Gastroesophageal sphincter (tissue), 3 donors: ENCODE measurements at regions not wholly inside any gene's neighbourhood (a gene's known extent, or its start where the extent isn't known, plus 50 kb on each side); places are given as distances from the start of the nearest gene placed in this dataset.

ENCODE experiments used
- POLR2AphosphoS5 ChIP-seq: sonication (generic); formaldehyde crosslinking; IDR thresholded peaks from one replicate; pipeline ENCODE4 v1.6.1; 2017; ENCODE audit warnings: antibody characterized with exemption
- TF ChIP-seq, protein P1 (sequence below), 4 experiments: fragments of 200-600 bp in 2 of 4; fragments of 450-650 bp in 2 of 4; sonication (generic) in 1 of 4; IDR thresholded peaks; one replicate each; pipeline ENCODE4 v1.5.1; 2017 to 2019; ENCODE audit warnings: antibody characterized with exemption in 4 of 4, mild to moderate bottlenecking in 2 of 4, moderate library complexity in 2 of 4

DNA sequence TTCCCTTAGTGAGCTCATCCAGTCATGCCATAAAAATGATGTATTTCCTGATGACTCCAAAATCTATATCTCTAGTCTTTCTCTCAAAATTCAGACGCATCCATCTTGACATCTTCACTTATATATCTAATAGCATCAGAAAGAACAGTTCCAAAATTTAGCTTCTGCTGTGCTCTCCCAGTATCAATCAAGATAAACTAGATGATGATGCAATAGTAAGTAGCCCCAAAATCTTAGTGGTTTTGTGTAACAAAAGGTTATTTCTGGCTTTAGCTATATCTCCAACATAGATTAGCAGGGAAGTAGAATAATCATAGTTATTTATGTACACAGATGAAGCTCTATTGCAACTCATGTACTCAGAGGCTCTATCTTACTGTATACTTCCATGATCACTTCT lies 382.5 kb upstream of the ADGRL3 start:
- TF ChIP-seq, protein P1, sequence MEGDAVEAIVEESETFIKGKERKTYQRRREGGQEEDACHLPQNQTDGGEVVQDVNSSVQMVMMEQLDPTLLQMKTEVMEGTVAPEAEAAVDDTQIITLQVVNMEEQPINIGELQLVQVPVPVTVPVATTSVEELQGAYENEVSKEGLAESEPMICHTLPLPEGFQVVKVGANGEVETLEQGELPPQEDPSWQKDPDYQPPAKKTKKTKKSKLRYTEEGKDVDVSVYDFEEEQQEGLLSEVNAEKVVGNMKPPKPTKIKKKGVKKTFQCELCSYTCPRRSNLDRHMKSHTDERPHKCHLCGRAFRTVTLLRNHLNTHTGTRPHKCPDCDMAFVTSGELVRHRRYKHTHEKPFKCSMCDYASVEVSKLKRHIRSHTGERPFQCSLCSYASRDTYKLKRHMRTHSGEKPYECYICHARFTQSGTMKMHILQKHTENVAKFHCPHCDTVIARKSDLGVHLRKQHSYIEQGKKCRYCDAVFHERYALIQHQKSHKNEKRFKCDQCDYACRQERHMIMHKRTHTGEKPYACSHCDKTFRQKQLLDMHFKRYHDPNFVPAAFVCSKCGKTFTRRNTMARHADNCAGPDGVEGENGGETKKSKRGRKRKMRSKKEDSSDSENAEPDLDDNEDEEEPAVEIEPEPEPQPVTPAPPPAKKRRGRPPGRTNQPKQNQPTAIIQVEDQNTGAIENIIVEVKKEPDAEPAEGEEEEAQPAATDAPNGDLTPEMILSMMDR (IDR thresholded peaks at IDR 0.05): no peak
- no peak for TF ChIP-seq POLR2AphosphoS5
